Liver (tissue), 8 donors: ENCODE measurements at regions not wholly inside any gene's neighbourhood (a gene's known extent, or its start where the extent isn't known, plus 50 kb on each side); places are given as distances from the start of the nearest gene placed in this dataset.

Experiments
- DNase-seq: peaks from one replicate; pipeline ENCODE4 v3.0.0-alpha.2; 2017; ENCODE audit warnings: low spot score
- H3K27ac ChIP-seq, 2 donors: one replicate each; pipeline ENCODE4 v1.7.0; 2013; ENCODE audit warnings: inconsistent platforms in 2 of 2, low read length in 2 of 2, control low read depth in 1 of 2, low read depth in 1 of 2, mild to moderate bottlenecking in 1 of 2
- H3K27me3 ChIP-seq, 4 donors: one replicate each; pipeline versions ENCODE4 v1.6.1 to v1.7.0; 2013; ENCODE audit warnings: low read length in 3 of 4, inconsistent platforms in 1 of 4, mild to moderate bottlenecking in 1 of 4, moderate library complexity in 1 of 4; ENCODE audit not compliant: control insufficient read depth in 4 of 4, insufficient read depth in 4 of 4
- H3K36me3 ChIP-seq, 4 donors: one replicate each; pipeline versions ENCODE4 v1.6.1 to v1.7.0; 2013; ENCODE audit warnings: low read length in 3 of 4, mild to moderate bottlenecking in 3 of 4, low read depth in 1 of 4, moderate library complexity in 1 of 4; ENCODE audit not compliant: control insufficient read depth in 4 of 4, insufficient read depth in 3 of 4
- H3K4me1 ChIP-seq, 4 donors: one replicate each; pipeline versions ENCODE4 v1.6.1 to v1.7.0; 2013; ENCODE audit warnings: low read length in 3 of 4, mild to moderate bottlenecking in 3 of 4, moderate library complexity in 1 of 4; ENCODE audit not compliant: control insufficient read depth in 4 of 4, insufficient read depth in 4 of 4
- H3K4me3 ChIP-seq, 3 donors: one replicate each; pipeline versions ENCODE4 v1.6.1 to v1.7.0; 2013; ENCODE audit warnings: low read length in 3 of 3, control low read depth in 1 of 3, low read depth in 1 of 3, mild to moderate bottlenecking in 1 of 3
- H3K9ac ChIP-seq, 2 donors: one replicate each; pipeline ENCODE4 v1.7.0; 2013; ENCODE audit warnings: low read length in 2 of 2, mild to moderate bottlenecking in 2 of 2, moderate library complexity in 2 of 2, control low read depth in 1 of 2, low read depth in 1 of 2
- H3K9me3 ChIP-seq, 4 donors: one replicate each; pipeline versions ENCODE4 v1.6.1 to v1.7.0; 2013; ENCODE audit warnings: low read length in 3 of 4; ENCODE audit not compliant: control insufficient read depth in 4 of 4
- EGR1 ChIP-seq, 2 donors: IDR thresholded peaks; 2 replicates each; pipeline ENCODE4 v1.6.1; 2016 to 2018; ENCODE audit warnings: antibody characterized with exemption in 2 of 2, low read depth in 2 of 2
- FOXA1 ChIP-seq: IDR thresholded peaks from 2 replicates; pipeline ENCODE4 v1.6.1; 2016; ENCODE audit warnings: antibody characterized with exemption
- HNF4A ChIP-seq, 2 donors: conservative IDR thresholded peaks; 2 replicates each; pipeline ENCODE4 v1.6.1; 2016; ENCODE audit warnings: antibody characterized with exemption in 2 of 2, mild to moderate bottlenecking in 2 of 2
- JUND ChIP-seq, 2 donors: IDR thresholded peaks; 2 replicates each; pipeline ENCODE4 v1.6.1; 2016; ENCODE audit warnings: antibody characterized with exemption in 2 of 2
- NR2F2 ChIP-seq: IDR thresholded peaks from 2 replicates; pipeline ENCODE4 v1.6.1; 2016; ENCODE audit warnings: antibody characterized with exemption
- RAD21 ChIP-seq, 2 donors: IDR thresholded peaks; 2 replicates each; pipeline ENCODE4 v1.6.1; 2016; ENCODE audit warnings: antibody characterized with exemption in 2 of 2, mild to moderate bottlenecking in 2 of 2
- RXRA ChIP-seq, 2 donors: IDR thresholded peaks; 2 replicates each; pipeline ENCODE4 v1.6.1; 2017 to 2018; ENCODE audit warnings: antibody characterized with exemption in 2 of 2, mild to moderate bottlenecking in 1 of 2
- SP1 ChIP-seq: IDR thresholded peaks from 2 replicates; pipeline ENCODE4 v1.6.1; 2018; ENCODE audit warnings: antibody characterized with exemption, mild to moderate bottlenecking
- ZBTB33 ChIP-seq: IDR thresholded peaks from 2 replicates; pipeline ENCODE4 v1.6.1; 2016; ENCODE audit warnings: antibody characterized with exemption
- WGBS: extraction: QIAGEN DNeasy Blood & Tissue Kit; methylation state at CpG from one replicate; pipeline ENCODE4 v1.1.7; 2013; 5-methylcytosine and 5-hydroxymethylcytosine counted together
- TF ChIP-seq, protein P1 (sequence below): fragments of 150-350 bp; IDR thresholded peaks from 2 replicates; pipeline ENCODE4 v1.5.1; 2017; ENCODE audit warnings: improper control_type of control experiment, low read depth, low read length; ENCODE audit not compliant: missing input control
- TF ChIP-seq, protein P2 (sequence below): IDR thresholded peaks from 2 replicates; pipeline ENCODE4 v1.6.1; 2016; ENCODE audit warnings: antibody characterized with exemption, mild to moderate bottlenecking
- TF ChIP-seq, protein P3 (sequence below): IDR thresholded peaks from 2 replicates; pipeline ENCODE4 v1.6.1; 2016; ENCODE audit warnings: antibody characterized with exemption
- donor health status: healthy.
- donor health status: healthy.
- donor health status: healthy.
- donor health status: healthy.
- donor health status: healthy.

DNA sequence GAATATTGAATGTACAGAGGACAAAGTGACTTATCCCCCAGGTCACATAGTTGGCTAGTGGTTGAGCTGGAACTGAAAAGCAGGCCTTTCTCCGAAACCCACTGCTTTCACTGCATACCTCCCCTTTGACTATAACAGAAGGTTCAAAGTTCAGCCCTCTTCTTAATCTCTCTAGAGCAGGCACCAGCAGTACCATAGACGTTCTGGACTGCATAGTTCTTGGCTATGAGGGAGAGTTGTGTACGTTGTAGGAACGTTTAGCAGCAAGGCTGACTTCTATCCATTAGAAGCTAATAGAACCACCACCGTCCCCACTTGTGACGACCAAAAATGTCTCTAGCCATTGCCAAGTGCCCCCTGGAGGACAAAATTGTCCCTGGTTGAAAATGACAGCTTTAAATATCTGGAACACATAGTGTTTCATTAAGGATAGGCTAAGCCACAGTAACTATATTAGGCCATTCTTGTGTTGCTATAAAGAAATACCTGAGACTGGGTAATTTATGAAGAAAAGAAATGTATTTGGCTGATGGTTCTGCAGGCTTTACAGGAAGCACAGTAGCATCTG, 123.8 kb upstream of the MTHFD1L start:
- H3K4me3 ChIP-seq = no peak overlapping the region
- TF ChIP-seq, protein P1, sequence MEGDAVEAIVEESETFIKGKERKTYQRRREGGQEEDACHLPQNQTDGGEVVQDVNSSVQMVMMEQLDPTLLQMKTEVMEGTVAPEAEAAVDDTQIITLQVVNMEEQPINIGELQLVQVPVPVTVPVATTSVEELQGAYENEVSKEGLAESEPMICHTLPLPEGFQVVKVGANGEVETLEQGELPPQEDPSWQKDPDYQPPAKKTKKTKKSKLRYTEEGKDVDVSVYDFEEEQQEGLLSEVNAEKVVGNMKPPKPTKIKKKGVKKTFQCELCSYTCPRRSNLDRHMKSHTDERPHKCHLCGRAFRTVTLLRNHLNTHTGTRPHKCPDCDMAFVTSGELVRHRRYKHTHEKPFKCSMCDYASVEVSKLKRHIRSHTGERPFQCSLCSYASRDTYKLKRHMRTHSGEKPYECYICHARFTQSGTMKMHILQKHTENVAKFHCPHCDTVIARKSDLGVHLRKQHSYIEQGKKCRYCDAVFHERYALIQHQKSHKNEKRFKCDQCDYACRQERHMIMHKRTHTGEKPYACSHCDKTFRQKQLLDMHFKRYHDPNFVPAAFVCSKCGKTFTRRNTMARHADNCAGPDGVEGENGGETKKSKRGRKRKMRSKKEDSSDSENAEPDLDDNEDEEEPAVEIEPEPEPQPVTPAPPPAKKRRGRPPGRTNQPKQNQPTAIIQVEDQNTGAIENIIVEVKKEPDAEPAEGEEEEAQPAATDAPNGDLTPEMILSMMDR = peak; percentile 49
- no peak for TF ChIP-seq FOXA1
- no peak for TF ChIP-seq SP1
- TF ChIP-seq JUND (IDR thresholded peaks at IDR 0.05) = no peak
- peak; percentile 78 to 88 for TF ChIP-seq RAD21 (IDR thresholded peaks at IDR 0.05)
- TF ChIP-seq NR2F2 = no peak
- TF ChIP-seq, protein P2, sequence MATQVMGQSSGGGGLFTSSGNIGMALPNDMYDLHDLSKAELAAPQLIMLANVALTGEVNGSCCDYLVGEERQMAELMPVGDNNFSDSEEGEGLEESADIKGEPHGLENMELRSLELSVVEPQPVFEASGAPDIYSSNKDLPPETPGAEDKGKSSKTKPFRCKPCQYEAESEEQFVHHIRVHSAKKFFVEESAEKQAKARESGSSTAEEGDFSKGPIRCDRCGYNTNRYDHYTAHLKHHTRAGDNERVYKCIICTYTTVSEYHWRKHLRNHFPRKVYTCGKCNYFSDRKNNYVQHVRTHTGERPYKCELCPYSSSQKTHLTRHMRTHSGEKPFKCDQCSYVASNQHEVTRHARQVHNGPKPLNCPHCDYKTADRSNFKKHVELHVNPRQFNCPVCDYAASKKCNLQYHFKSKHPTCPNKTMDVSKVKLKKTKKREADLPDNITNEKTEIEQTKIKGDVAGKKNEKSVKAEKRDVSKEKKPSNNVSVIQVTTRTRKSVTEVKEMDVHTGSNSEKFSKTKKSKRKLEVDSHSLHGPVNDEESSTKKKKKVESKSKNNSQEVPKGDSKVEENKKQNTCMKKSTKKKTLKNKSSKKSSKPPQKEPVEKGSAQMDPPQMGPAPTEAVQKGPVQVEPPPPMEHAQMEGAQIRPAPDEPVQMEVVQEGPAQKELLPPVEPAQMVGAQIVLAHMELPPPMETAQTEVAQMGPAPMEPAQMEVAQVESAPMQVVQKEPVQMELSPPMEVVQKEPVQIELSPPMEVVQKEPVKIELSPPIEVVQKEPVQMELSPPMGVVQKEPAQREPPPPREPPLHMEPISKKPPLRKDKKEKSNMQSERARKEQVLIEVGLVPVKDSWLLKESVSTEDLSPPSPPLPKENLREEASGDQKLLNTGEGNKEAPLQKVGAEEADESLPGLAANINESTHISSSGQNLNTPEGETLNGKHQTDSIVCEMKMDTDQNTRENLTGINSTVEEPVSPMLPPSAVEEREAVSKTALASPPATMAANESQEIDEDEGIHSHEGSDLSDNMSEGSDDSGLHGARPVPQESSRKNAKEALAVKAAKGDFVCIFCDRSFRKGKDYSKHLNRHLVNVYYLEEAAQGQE = no peak
- peak; percentile 13 to 17 for TF ChIP-seq HNF4A (conservative IDR thresholded peaks at IDR 0.05)
- peaks cover 0 to 5% (median 0%) of the 10 kb centered on the region in 4 donors for H3K4me1 ChIP-seq
- no peak overlapping the region for H3K9ac ChIP-seq
- DNase-seq = peak; percentile 45
- 52% methylated on average over 6 of the region's 6 CpGs for WGBS
- no peaks in the 10 kb centered on the region for H3K36me3 ChIP-seq
- H3K27ac ChIP-seq = no peak overlapping the region
- H3K9me3 ChIP-seq = no peaks in the 10 kb centered on the region
- no peaks in the 10 kb centered on the region for H3K27me3 ChIP-seq

GRCh38 chr6:150744522-150745260, 120.8 kb upstream of the MTHFD1L start:
- Histone ChIP-seq H3K9me3 (no peaks in the 10 kb centered on the region), H3K36me3 (no peaks in the 10 kb centered on the region), H3K27me3 (no peaks in the 10 kb centered on the region), H3K4me1 (peaks cover 0 to 5% (median 0%) of the 10 kb centered on the region in 4 donors), H3K4me3 (no peak overlapping the region), H3K9ac (no peak overlapping the region), H3K27ac (no peak overlapping the region)
- WGBS = 91% methylated on average over 2 of the region's 2 CpGs
- TF ChIP-seq JUND (IDR thresholded peaks at IDR 0.05) = no peak
- TF ChIP-seq ZBTB33 = no peak
- no peak for TF ChIP-seq EGR1 (IDR thresholded peaks at IDR 0.05; ENCODE audit: low read depth in 2 of 2)
- TF ChIP-seq RXRA (IDR thresholded peaks at IDR 0.05) = no peak
- TF ChIP-seq, protein P3, sequence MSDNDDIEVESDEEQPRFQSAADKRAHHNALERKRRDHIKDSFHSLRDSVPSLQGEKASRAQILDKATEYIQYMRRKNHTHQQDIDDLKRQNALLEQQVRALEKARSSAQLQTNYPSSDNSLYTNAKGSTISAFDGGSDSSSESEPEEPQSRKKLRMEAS = no peak
- no peak for TF ChIP-seq HNF4A (conservative IDR thresholded peaks at IDR 0.05)
- no peak for DNase-seq
